HG03457 (cell line): ENCODE measurements at regions not wholly inside any gene's neighbourhood (a gene's known extent, or its start where the extent isn't known, plus 50 kb on each side); places are given as distances from the start of the nearest gene placed in this dataset.

Experiments
- ATAC-seq: cut with Tn5 transposase; IDR thresholded peaks from one replicate; pipeline ENCODE4 v1.9.1; 2021; ENCODE audit warnings: moderate number of reproducible peaks; ENCODE audit not compliant: unreplicated experiment

DNA sequence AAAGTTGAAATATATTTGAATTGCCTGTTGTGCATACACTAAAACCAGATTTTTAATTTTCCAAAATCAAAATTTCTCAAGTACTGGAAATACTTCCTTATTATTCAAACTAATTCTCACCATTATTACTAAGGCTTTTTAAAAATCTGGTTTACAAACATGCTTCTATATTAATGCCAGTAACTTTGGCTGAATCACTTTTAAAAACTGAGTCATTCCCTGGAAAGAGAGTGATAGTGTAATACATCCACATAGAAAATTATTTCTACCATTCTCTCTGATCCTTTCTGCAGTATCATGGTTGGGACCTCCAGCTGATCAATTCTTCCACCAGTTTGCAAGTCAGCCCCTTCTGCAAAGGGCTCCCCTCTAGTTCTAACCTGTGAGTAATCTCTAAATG lies 165.3 kb upstream of the FAM241A start:
- ATAC-seq = no peak

GRCh38 chr4:111982089-111982488 lies 163.2 kb upstream of the FAM241A start:
- ATAC-seq = no peak

DNA sequence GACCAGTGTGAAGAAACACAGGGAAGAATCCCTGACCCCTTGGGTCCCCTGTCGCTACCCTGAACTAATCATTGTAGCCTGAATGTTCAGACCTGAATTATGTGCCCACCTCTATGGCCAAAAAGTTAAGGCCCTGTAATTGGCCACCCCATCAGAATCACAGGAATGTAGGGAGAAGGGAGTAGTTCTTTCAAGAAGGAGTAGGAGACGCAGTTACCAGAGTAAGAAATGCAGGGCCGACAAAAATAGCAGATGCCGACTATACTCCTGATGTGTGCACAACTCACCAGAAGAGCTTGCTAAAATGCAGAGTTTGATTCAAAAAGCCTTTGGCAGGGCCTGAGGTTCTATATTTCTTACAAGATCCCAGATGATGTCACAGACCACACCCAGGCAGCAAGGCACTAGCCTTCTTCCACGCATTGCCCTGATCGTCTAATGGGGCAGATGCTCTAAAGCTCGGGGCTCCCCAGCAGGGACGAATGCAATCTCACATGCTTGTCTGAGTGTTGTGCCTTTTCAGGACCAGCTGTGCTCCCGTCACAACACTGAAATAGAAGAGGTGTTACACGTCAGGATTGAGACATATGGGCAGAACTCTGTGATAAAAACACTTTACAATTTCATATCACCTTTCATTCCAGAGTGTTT lies 161.0 kb upstream of the FAM241A start:
- ATAC-seq = no peak

DNA sequence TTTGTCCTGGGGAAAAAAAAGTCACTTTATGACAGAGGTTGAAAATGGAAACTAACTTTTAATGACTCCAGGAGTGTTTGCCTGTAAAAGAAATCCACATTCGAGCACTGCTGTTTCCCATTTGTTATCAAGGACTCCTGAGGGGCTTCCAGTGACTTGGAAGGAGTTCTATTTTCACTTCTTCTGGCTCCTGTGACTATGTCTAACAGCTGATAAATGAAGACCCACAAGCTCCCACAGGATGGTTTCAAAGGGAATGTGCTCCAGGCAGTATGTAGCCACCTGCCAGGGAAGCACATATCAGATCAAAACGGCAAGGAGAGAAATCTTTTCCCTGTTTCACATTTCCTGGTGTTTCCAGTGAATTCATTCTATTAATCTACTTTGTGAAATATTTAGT lies 159.8 kb upstream of the FAM241A start:
- no peak for ATAC-seq

DNA sequence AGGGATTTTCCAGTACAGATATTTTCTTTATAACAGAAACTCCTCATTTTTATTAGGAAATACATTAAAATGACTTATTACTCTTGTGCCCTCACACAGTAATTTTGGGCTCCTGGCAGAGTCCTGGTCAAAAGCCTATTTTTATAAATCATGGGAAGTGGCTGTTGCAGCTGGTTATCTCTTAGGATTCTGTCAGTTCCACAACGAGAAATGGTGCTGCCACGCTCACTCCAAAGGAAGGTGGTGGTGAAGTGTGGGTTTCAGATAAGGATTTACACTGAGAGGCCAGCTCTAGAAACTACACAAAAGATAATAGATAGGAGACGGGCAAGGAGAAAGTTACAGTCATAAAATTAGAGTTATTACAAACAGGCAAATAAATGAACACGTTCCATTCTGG lies 159.2 kb upstream of the FAM241A start:
- ATAC-seq = no peak

DNA sequence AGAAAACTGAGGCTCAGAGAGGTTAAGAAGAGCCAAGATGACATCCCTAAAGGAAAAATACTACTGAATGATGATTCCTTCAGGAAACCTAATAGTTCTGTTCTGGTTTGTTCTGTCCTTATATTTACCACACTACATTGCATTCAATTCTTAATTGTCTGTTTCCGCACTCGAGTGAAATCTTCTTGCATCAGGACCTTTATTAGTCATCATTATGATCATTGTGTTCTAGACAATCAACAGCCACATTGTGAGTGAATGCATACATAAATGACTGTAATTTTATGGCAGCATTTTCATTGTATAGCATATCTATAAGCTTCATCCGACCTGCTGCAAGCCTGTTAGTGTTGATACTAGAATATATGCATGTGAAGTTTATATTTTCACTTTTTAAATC lies 156.7 kb upstream of the FAM241A start:
- ATAC-seq = no peak

DNA sequence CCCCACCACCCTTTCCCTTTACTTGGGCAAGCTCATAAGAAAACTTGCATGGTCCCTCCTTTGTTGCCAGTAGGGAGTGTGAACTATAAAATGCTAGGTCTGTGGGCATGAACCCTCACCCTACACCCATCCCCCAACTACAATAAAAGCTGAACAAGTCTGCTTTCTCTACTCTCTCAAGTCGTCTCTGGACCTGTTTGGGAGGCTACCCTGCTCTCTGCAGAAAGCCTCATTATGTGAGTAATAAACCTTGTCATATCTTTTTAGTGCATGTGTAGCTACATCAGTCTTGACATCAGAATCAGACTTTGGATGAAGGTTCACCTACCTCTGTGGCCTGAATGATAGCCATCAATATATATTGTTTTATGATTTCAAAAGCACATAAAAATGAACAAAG lies 155.4 kb upstream of the FAM241A start:
- no peak for ATAC-seq

- peak; percentile 92 for ATAC-seq
Measured at GRCh38 chr4:111991163-111991562, 154.1 kb upstream of the FAM241A start.

DNA sequence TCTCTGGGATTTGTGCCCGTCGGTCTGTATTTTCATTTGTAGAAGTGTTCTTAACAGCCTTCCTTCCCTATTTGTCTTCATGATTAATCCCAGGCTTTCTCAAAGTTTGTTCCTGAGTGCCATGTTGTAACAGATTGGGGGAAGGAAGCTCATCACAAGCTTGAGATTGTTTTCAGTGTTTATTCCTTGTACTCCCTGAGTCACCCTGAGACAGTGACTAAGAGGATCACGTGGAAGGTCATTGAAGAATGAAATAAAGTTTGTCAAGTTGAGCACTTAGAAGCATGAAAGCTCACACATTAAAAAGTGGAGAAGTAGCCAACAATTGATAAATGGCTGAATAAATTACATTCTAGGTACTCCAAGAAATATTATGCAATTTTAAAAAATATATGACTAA lies 153.5 kb upstream of the FAM241A start:
- ATAC-seq = no peak

DNA sequence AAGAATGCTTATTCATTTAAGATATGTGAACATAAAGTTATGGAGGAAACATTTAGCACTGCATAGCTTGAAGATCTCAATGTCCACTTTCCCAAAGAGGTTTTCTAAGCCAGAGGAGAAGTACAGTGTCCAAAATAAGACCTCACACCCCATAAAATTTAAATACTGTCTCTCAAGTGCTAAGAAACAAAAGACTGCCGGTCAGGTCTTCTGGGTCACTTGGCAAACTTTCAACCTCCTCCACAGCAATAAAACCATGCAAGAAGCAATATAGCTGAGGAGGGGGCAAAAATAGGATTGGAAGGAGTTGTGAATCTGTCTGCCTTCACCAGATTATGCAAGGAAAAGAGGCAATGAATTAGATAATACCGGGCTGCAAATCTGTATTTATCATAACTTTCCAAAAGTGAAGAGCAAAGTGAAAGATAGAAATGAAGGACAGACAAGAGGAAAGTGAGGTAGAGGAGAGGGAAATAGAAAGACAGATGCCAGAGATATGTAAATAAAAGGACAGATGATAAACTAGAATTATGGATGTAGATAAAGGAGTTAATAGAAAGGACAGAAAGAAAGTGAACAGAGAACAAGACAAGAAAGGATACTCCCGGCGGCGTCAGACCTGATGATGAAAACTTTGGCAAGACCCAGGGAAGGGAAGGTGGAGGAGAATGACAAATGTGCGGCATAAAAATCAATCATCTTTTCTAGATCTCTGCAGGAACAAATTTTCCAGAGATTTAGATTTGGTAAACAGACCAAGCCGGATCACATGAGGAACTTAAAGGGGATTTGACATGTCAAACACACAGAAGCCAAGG lies 152.7 kb upstream of the FAM241A start:
- no peak for ATAC-seq

DNA sequence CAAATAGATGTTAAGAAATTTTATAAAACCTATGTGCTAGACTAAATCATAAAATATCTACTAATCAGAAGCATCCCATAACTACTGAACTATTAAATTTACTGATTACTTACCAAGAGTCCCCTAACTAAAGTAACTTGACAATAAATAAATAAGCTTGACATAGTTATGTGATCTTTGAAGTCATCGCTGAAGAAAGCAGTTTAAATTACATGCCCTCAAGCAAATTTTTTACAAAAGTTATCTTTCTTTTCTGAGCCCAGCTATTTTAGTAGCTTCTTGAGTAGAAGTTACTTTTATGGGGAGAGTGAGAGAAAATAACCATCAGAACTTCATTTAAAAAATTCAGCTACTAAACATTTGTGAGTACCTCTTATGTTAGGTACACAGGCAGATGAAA lies 150.9 kb upstream of the FAM241A start:
- no peak for ATAC-seq

- ATAC-seq = no peak
Measured at GRCh38 chr4:111997785-111998184, 147.5 kb upstream of the FAM241A start.

GRCh38 chr4:111999801-112000200 lies 145.5 kb upstream of the FAM241A start:
- no peak for ATAC-seq

DNA sequence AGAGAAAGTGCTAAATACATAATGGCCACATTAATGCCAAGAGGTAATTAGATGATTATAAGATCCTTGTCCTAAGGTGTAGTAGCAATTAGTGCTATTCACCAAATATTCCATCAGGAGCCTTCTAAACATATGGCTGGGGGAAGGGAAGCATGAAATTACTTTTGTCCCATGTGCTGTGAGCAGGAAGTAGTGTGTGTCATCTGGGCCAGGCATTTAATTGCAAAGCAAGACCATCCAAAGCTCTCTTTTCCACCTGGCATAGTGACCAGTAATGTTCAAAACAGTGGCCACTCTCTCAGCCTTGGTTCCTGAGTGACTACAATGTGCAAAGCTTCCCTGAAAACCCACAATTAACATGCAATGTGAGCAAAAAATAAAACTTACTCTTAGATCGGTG lies 144.2 kb upstream of the FAM241A start:
- no peak for ATAC-seq

- no peak for ATAC-seq
Measured at GRCh38 chr4:112002248-112002661, 143.0 kb upstream of the FAM241A start.

- no peak for ATAC-seq
Measured at GRCh38 chr4:112003231-112003907, 141.9 kb upstream of the FAM241A start.

GRCh38 chr4:112005027-112005426 lies 140.2 kb upstream of the FAM241A start:
- no peak for ATAC-seq

DNA sequence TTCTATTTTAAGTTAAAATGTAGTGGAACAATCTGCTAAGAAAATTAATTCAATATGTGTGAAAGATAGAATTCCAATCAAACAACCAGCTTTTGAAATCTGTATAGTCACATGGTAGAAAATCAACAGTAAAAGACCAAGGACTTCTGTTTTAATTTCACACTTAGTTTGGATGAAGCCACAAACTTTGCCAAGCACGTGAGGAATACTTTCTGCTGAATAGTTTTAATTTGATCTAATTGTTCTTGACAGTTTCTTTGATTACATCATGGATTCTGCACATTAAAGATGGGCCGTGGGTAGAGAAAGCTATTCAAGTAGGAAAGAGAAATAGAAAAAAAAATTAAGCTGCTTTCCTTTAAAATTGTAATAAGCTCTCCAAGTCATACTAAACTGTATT lies 137.9 kb upstream of the FAM241A start:
- ATAC-seq = no peak

GRCh38 chr4:112015960-112016359 lies 129.3 kb upstream of the FAM241A start:
- no peak for ATAC-seq

GRCh38 chr4:112023402-112023950 lies 121.8 kb upstream of the FAM241A start:
- ATAC-seq = no peak

DNA sequence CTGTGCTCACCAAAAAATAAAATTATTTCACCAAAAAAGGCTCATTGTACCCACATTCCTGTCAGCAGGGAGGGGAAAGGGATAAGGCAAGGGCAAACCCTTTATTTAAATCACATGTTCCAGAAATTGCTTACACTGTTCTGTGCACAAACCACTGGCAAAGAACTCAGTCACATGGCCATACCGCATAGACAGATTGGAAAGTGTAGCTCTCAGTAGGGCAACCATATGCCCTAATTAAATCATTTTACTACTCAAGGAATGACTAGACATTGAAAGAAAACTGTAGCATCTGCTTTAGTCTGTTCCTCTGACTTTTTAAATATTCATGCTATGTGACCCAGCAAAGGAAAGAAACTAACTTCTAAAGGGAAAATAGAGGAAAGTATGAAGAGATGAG lies 119.2 kb upstream of the FAM241A start:
- no peak for ATAC-seq

GRCh38 chr4:112029771-112030171 lies 115.5 kb upstream of the FAM241A start:
- ATAC-seq = no peak
